ENCODE measurements at regions not wholly inside any gene's neighbourhood (a gene's known extent, or its start where the extent isn't known, plus 50 kb on each side); places are given as distances from the start of the nearest gene placed in this dataset.
"Not testable (repeated sequence)": the region's sequence is repeated elsewhere in the genome, so short reads cannot be mapped to it uniquely, and the experiment has no call there.

- TF ChIP-seq CTCF (IDR thresholded peaks at IDR 0.05; ENCODE audit: insufficient read depth, low read depth, low read length, missing control alignments), result no peak
- no peak overlapping the region for H3K4me3 ChIP-seq (ENCODE audit: low read length)
- no peak for DNase-seq (ENCODE audit: low read depth)
Measured at GRCh38 chr6:85866758-85867401, 224.2 kb upstream of the SYNCRIP start.

GRCh38 chr6:85866370-85866730 lies 223.7 kb upstream of the SYNCRIP start:
- no peak overlapping the region for H3K4me3 ChIP-seq (ENCODE audit: low read length)
- TF ChIP-seq CTCF (IDR thresholded peaks at IDR 0.05; ENCODE audit: insufficient read depth, low read depth, low read length, missing control alignments), result no peak
- no peak for DNase-seq (ENCODE audit: low read depth)

- DNase-seq (ENCODE audit: low read depth), result peak; percentile 62
- H3K4me3 ChIP-seq (ENCODE audit: low read length), result peak overlapping the region; percentile 33
- no peak for TF ChIP-seq CTCF (IDR thresholded peaks at IDR 0.05; ENCODE audit: insufficient read depth, low read depth, low read length, missing control alignments)
Measured at GRCh38 chr6:85865420-85866369, 223.0 kb upstream of the SYNCRIP start.

- H3K4me3 ChIP-seq (ENCODE audit: low read length), result no peak overlapping the region
- DNase-seq (ENCODE audit: low read depth), result peak; percentile 64
- TF ChIP-seq CTCF (IDR thresholded peaks at IDR 0.05; ENCODE audit: insufficient read depth, low read depth, low read length, missing control alignments), result peak; percentile 33
Measured at GRCh38 chr6:85864453-85865401, 222.0 kb upstream of the SYNCRIP start.

GRCh38 chr6:85856235-85856634 lies 213.5 kb upstream of the SYNCRIP start:
- DNase-seq (ENCODE audit: low read depth), result no peak
- no peak for TF ChIP-seq CTCF (IDR thresholded peaks at IDR 0.05; ENCODE audit: insufficient read depth, low read depth, low read length, missing control alignments)
- H3K4me3 ChIP-seq (ENCODE audit: low read length), result no peak overlapping the region

GRCh38 chr6:85838351-85839119 lies 195.8 kb upstream of the SYNCRIP start:
- H3K4me3 ChIP-seq (ENCODE audit: low read length), result not testable (repeated sequence)

More at GRCh38 chr6:85838351-85839119, 195.8 kb upstream of the SYNCRIP start:
- not testable (repeated sequence) for DNase-seq (ENCODE audit: low read depth)

Data from epithelial cell of esophagus (primary cell).